GM19035 (cell line): ENCODE measurements at regions not wholly inside any gene's neighbourhood (a gene's known extent, or its start where the extent isn't known, plus 50 kb on each side); places are given as distances from the start of the nearest gene placed in this dataset.
"Not testable (repeated sequence)": the region's sequence is repeated elsewhere in the genome, so short reads cannot be mapped to it uniquely, and the experiment has no call there.

Source experiments
- ATAC-seq: cut with Tn5 transposase; IDR thresholded peaks from one replicate; pipeline ENCODE4 v1.9.1; 2021; ENCODE audit not compliant: unreplicated experiment

DNA sequence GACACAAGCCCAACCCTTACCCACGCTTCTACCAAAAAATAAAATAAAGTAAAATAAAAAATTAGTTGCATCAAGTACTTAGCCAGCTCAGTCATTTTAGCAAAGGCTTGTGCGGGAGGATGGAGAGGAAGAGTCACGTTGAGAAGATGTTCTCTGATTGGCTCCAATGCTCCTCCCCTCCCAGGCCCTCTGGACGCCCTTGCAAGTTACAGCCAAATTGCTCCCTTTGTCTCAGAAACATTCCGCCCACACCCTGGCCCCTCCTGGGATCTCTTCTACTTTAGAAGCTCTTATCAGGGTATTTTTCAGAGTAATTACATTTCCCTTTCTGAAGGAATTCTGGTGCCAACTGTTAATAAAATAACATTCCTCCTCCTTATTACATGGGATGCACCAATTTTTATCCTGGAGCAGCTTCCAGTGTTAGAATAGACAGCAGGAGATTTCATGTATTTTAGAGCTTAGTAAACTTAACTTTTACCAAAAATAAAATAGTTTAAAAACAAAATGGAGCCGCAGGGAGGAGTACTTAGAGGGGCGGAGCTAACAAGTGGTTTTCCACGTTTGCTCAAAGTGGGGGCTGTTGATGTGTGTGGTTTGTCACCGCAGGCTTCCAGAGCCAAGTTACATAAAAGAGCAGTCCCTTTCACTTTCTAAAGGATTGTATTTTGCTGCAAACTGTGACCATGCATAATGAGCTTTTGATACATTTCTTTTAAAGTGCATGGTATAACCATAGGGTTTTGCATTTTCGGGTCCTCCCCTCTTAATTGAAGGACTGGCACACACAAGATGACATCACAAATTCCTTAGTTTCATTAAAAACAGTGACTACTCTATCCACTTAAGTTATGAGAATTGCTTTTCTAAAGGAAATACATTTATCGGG lies 71.7 kb upstream of the RAP1B start:
- ATAC-seq, result no peak

DNA sequence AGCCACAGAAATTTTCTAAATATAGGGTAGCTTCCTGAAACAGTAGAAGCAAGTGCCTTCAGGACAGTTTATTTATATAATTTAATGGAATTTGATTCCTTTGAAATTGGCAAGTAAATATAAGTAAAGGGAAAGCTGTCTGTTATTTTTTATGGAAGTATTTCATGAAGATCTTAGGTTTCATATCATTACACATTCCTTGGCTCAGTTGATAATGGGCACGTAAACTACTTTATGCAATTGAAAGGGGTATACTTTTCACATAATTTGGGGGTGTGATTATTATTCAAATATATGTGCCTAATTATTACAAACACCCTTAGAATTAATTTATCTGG lies 71.1 kb upstream of the RAP1B start:
- no peak for ATAC-seq

DNA sequence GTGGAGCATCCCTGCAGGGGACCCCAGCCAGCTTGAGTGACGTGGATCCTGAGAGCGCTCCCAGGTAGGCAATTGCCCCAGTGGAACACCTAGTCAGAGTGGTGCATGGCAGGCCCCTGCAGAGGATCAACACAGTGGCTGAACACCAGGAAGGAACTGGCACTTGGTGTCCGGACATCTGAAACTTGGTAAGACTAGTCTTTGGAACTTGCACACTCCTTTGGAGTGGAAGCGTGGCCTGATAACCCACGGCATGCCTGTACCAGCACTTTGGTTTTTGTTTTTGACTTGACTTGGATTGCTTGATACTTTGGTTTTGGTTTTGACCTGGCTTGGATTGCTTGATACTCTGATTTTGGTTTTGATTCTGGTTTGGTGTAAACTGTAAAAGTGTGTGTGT lies 69.9 kb upstream of the RAP1B start:
- not testable (repeated sequence) for ATAC-seq

- ATAC-seq, result not testable (repeated sequence)
Observed at GRCh38 chr12:68547318-68547717, 63.4 kb upstream of the RAP1B start.

- not testable (repeated sequence) for ATAC-seq
Observed at GRCh38 chr12:68552605-68553195, 58.0 kb upstream of the RAP1B start.

- ATAC-seq, result no peak
Observed at GRCh38 chr12:68557011-68557730, 53.5 kb upstream of the RAP1B start.

DNA sequence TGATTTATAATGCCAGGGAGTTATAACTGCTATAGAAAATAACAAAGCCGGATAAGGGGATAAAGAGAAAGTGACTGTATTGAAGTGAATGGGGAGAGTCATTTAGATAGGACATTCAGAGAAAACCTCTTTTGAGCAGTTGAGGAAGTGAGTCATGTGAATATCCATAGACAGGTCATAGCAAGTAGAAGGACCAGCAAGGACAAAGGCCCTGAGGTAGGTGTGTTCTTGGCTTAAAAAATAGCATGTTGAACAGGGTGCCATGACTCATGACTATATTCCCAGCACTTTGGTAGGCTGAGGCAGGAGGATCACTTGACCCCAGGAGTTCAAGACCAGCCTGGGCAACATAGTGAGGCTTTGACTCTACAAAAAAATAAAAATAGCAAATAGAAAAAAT lies 51.5 kb upstream of the RAP1B start:
- ATAC-seq, result no peak

GRCh38 chr12:68559984-68560850 lies 50.5 kb upstream of the RAP1B start:
- no peak for ATAC-seq

- no peak for ATAC-seq
Observed at GRCh38 chr12:68560851-68561422, 49.8 kb upstream of the RAP1B start.
